Neural progenitor cell (in vitro differentiated cells): ENCODE measurements at regions not wholly inside any gene's neighbourhood (a gene's known extent, or its start where the extent isn't known, plus 50 kb on each side); places are given as distances from the start of the nearest gene placed in this dataset.
A peak's percentile ranks its signal among the peaks of the same experiment; 100 is the strongest.

ENCODE experiments used
- DNase-seq: peaks from one replicate; pipeline ENCODE4 v3.0.0-alpha.2; 2016; ENCODE audit warnings: low spot score
- H2AFZ ChIP-seq: fragments of 200-600 bp; sonication (generic); replicated peaks from 2 replicates; pipeline ENCODE4 v1.6.1; 2016; ENCODE audit warnings: antibody characterized with exemption
- H3F3A ChIP-seq: fragments of 200-600 bp; sonication (generic); 2 replicates; pipeline ENCODE4 v1.6.1; 2016; ENCODE audit warnings: antibody characterized with exemption, low read depth
- H3K27ac ChIP-seq: fragments of 200-600 bp; sonication (generic); 2 replicates; pipeline ENCODE4 v1.5.1; 2016; ENCODE audit warnings: mild to moderate bottlenecking
- H3K27me3 ChIP-seq: fragments of 200-600 bp; sonication (generic); 2 replicates; pipeline ENCODE4 v1.6.1; 2016; ENCODE audit warnings: mild to moderate bottlenecking, moderate library complexity
- H3K36me3 ChIP-seq: fragments of 200-600 bp; sonication (generic); 2 replicates; pipeline ENCODE4 v1.5.1; 2016
- H3K4me1 ChIP-seq: fragments of 200-600 bp; sonication (generic); 2 replicates; pipeline ENCODE4 v1.6.1; 2016; ENCODE audit warnings: mixed run types
- H3K4me2 ChIP-seq: fragments of 200-600 bp; sonication (generic); 2 replicates; pipeline ENCODE4 v1.6.1; 2016
- H3K4me3 ChIP-seq: fragments of 200-600 bp; sonication (generic); 2 replicates; pipeline ENCODE4 v1.5.1; 2016
- H3K79me2 ChIP-seq: fragments of 200-600 bp; sonication (generic); 2 replicates; pipeline ENCODE4 v1.6.1; 2016; ENCODE audit warnings: low read depth
- H3K9ac ChIP-seq: fragments of 200-600 bp; sonication (generic); 2 replicates; pipeline ENCODE4 v1.6.1; 2016
- H3K9me3 ChIP-seq: fragments of 200-600 bp; sonication (generic); 2 replicates; pipeline ENCODE4 v1.5.1; 2016; ENCODE audit warnings: low read depth
- H4K20me1 ChIP-seq: fragments of 200-600 bp; sonication (generic); 2 replicates; pipeline ENCODE4 v1.6.1; 2016; ENCODE audit warnings: low read depth
- H3K27ac Mint-ChIP-seq: 3 replicates; pipeline ENCODE4 v1.8.0; 2021; ENCODE audit warnings: mixed read lengths
- H3K27me3 Mint-ChIP-seq: 2 replicates; pipeline ENCODE4 v1.8.0; 2022; ENCODE audit warnings: low read depth, mild to moderate bottlenecking, inconsistent platforms, moderate library complexity, mixed read lengths; ENCODE audit not compliant: insufficient read depth
- H3K36me3 Mint-ChIP-seq: 3 replicates; pipeline ENCODE4 v1.8.0; 2021; ENCODE audit warnings: mixed read lengths
- H3K4me1 Mint-ChIP-seq: 3 replicates; pipeline ENCODE4 v1.8.0; 2021; ENCODE audit warnings: mixed read lengths
- H3K4me3 Mint-ChIP-seq: 3 replicates; pipeline ENCODE4 v1.8.0; 2021; ENCODE audit warnings: mild to moderate bottlenecking, moderate library complexity, mixed read lengths
- H3K9me3 Mint-ChIP-seq: 3 replicates; pipeline ENCODE4 v1.8.0; 2020; ENCODE audit warnings: mixed read lengths
- CTCF ChIP-seq: fragments of 200-600 bp; sonication (generic); IDR thresholded peaks from 2 replicates; pipeline ENCODE4 v1.5.1; 2017; ENCODE audit warnings: antibody characterized with exemption, mild to moderate bottlenecking
- EZH2 ChIP-seq: fragments of 200-600 bp; sonication (generic); IDR thresholded peaks from 2 replicates; pipeline ENCODE4 v1.6.1; 2017; ENCODE audit warnings: antibody characterized with exemption, mild to moderate bottlenecking, moderate library complexity
- EZH2phosphoT487 ChIP-seq: fragments of 200-600 bp; sonication (generic); IDR thresholded peaks from 2 replicates; pipeline ENCODE4 v1.6.1; 2017; ENCODE audit warnings: antibody characterized with exemption

DNA sequence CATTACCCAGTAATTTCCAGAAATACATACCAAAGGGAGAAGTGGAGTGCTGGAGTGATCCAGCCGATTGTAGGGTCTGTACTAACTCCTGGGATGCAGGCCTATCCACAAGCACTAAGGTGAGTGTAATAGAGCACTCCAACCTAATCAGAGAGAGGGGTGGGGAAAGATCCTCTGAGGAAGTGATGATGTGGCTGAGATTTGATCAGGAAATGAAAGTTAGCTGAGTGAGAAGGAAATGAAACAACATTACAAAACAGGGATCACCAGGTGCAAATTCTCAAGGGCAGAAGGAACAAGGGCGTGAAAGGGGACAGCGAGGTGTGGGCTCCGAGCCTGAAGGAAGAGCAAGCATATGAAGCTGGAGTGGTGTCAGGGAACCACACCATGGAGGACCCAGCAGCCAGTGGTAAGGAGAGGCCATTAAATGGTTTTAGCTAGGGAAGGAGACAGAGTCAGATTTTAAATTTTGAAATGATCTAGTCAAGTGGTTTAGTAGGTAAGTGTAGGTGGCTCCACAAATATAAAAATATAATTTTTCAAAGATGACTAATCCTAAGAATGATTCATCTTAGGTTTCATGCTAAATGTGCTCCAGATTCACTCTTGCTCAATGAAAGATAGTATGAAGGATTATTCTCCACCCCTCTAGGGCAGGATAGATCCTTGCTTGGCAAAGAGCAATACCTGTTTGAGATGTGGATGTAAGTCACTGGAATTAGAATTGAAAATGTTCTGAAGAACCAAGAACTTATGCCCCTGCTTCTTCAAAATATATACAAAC, 348.7 kb downstream of the TBL1XR1 start:
- no peak for DNase-seq
- no peak overlapping the region for H3K27ac ChIP-seq
- H4K20me1 ChIP-seq: no peaks in the 10 kb centered on the region
- no peak overlapping the region for H3K9ac ChIP-seq
- TF ChIP-seq EZH2 (no peak), CTCF (no peak), EZH2phosphoT487 (no peak)
- no peaks in the 10 kb centered on the region for H3F3A ChIP-seq
- no peaks in the 10 kb centered on the region for H3K36me3 Mint-ChIP-seq
- no peaks in the 10 kb centered on the region for H3K9me3 ChIP-seq
- no peaks in the 10 kb centered on the region for H3K79me2 ChIP-seq
- H3K4me1 ChIP-seq: no peaks in the 10 kb centered on the region
- H3K27ac Mint-ChIP-seq: no peak overlapping the region
- no peak overlapping the region for H3K4me3 Mint-ChIP-seq
- H3K4me2 ChIP-seq: no peak overlapping the region
- no peak overlapping the region for H3K4me3 ChIP-seq
- no peak overlapping the region for H2AFZ ChIP-seq
- no peaks in the 10 kb centered on the region for H3K4me1 Mint-ChIP-seq
- no peaks in the 10 kb centered on the region for H3K27me3 ChIP-seq
- no peaks in the 10 kb centered on the region for H3K9me3 Mint-ChIP-seq
- no peaks in the 10 kb centered on the region for H3K36me3 ChIP-seq
- H3K27me3 Mint-ChIP-seq: no peaks in the 10 kb centered on the region

GRCh38 chr3:176842914-176843313, 354.4 kb downstream of the TBL1XR1 start:
- no peak for DNase-seq
- Mint-ChIP-seq H3K4me1 (no peaks in the 10 kb centered on the region), H3K27me3 (no peaks in the 10 kb centered on the region), H3K27ac (no peak overlapping the region), H3K36me3 (no peaks in the 10 kb centered on the region), H3K4me3 (no peak overlapping the region), H3K9me3 (no peaks in the 10 kb centered on the region)
- Histone ChIP-seq H3K27me3 (no peaks in the 10 kb centered on the region), H2AFZ (peak overlapping the region; percentile 36), H3K4me2 (no peak overlapping the region), H3F3A (no peaks in the 10 kb centered on the region), H4K20me1 (no peaks in the 10 kb centered on the region), H3K36me3 (no peaks in the 10 kb centered on the region), H3K9me3 (no peaks in the 10 kb centered on the region), H3K4me3 (no peak overlapping the region), H3K79me2 (no peaks in the 10 kb centered on the region), H3K9ac (no peak overlapping the region), H3K4me1 (no peaks in the 10 kb centered on the region), H3K27ac (no peak overlapping the region)
- no peak for TF ChIP-seq EZH2phosphoT487
- no peak for TF ChIP-seq CTCF
- no peak for TF ChIP-seq EZH2

GRCh38 chr3:176840641-176841286, 356.5 kb downstream of the TBL1XR1 start:
- Mint-ChIP-seq H3K36me3 (no peaks in the 10 kb centered on the region), H3K4me3 (no peak overlapping the region), H3K27ac (no peak overlapping the region), H3K4me1 (no peaks in the 10 kb centered on the region), H3K27me3 (no peaks in the 10 kb centered on the region), H3K9me3 (no peaks in the 10 kb centered on the region)
- H4K20me1 ChIP-seq: no peaks in the 10 kb centered on the region
- H3K4me2 ChIP-seq: no peak overlapping the region
- no peaks in the 10 kb centered on the region for H3K4me1 ChIP-seq
- no peak overlapping the region for H2AFZ ChIP-seq
- no peaks in the 10 kb centered on the region for H3K36me3 ChIP-seq
- TF ChIP-seq EZH2phosphoT487 (no peak), EZH2 (no peak), CTCF (no peak)
- no peaks in the 10 kb centered on the region for H3F3A ChIP-seq
- no peaks in the 10 kb centered on the region for H3K27me3 ChIP-seq
- H3K79me2 ChIP-seq: no peaks in the 10 kb centered on the region
- no peak for DNase-seq
- H3K9ac ChIP-seq: no peak overlapping the region
- H3K27ac ChIP-seq: no peak overlapping the region
- no peaks in the 10 kb centered on the region for H3K9me3 ChIP-seq
- no peak overlapping the region for H3K4me3 ChIP-seq
